ENCODE measurements at regions not wholly inside any gene's neighbourhood (a gene's known extent, or its start where the extent isn't known, plus 50 kb on each side); places are given as distances from the start of the nearest gene placed in this dataset.
"Not testable (repeated sequence)": the region's sequence is repeated elsewhere in the genome, so short reads cannot be mapped to it uniquely, and the experiment has no call there.

DNA sequence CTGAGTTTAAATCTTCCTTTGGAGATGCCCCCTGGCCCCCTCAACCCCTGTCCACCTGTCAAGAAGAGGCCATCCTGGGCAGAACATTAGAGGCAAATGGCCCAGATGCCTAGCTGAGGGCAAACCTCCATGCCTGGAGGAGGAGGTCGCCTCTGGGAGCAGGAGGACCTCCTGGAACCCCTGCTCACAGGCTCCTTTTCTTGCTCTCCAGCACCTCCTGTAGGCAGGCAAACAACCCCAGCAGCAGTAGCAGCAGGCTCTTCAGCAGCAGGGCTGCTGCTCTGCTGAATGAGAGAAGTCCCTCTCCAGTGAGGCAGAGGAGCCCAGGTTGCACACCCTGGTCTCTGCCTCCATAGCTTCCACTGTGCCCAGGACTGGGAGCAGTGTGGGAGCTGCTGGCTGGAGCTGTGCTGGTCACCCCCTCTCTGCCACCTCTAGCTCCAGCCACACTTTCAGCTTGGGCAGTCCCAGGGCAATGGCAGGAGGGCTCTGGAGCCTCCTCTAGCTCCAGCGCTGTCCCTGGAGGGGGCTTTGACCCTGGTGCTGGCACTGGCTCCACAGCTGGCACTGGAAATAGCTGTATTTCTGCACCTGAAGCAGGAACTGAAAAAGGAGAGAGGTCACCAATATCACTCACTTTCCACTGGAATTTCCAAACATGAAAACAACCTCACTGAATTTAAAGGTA lies 1494.5 kb upstream of the TPTE start:
- H3K36me3 ChIP-seq (ENCODE audit: control insufficient read depth, insufficient read depth, low read length); H3K9me3 ChIP-seq (ENCODE audit: control insufficient read depth, insufficient read depth, low read depth, low read length); H3K27me3 ChIP-seq (ENCODE audit: control insufficient read depth, insufficient read depth, low read length): not testable (repeated sequence)

GRCh38 chr21:9027417-9027800 lies 1494.0 kb upstream of the TPTE start:
- H3K27me3 ChIP-seq (ENCODE audit: control insufficient read depth, insufficient read depth, low read length); H3K9ac ChIP-seq (ENCODE audit: insufficient read depth, low read length); H3K79me2 ChIP-seq (ENCODE audit: control insufficient read depth, insufficient read depth, low read length); H3K4me1 ChIP-seq (ENCODE audit: control insufficient read depth, extremely low read depth, insufficient read depth, low read length); DNase-seq (ENCODE audit: low read depth in 2 of 2); H3K9me3 ChIP-seq (ENCODE audit: control insufficient read depth, insufficient read depth, low read depth, low read length); H3K4me2 ChIP-seq (ENCODE audit: extremely low read depth, insufficient read depth, low read length); H4K20me1 ChIP-seq (ENCODE audit: control insufficient read depth, extremely low read depth, insufficient read depth, low read length); H3K36me3 ChIP-seq (ENCODE audit: control insufficient read depth, insufficient read depth, low read length); H2AFZ ChIP-seq (ENCODE audit: low read length); H3K27ac ChIP-seq (ENCODE audit: insufficient read depth, low read length); H3K4me3 ChIP-seq (replicated peaks in 1 of 4; ENCODE audit: control extremely low read depth in 1 of 4, insufficient read depth in 1 of 4, low read depth in 3 of 4, low read length in 4 of 4): not testable (repeated sequence)

More for the DNA sequence above, 1494.5 kb upstream of the TPTE start:
- not testable (repeated sequence) for H3K4me3 ChIP-seq (replicated peaks in 1 of 4; ENCODE audit: control extremely low read depth in 1 of 4, insufficient read depth in 1 of 4, low read depth in 3 of 4, low read length in 4 of 4); H3K79me2 ChIP-seq (ENCODE audit: control insufficient read depth, insufficient read depth, low read length); H3K27ac ChIP-seq (ENCODE audit: insufficient read depth, low read length); H3K4me1 ChIP-seq (ENCODE audit: control insufficient read depth, extremely low read depth, insufficient read depth, low read length); H3K4me2 ChIP-seq (ENCODE audit: extremely low read depth, insufficient read depth, low read length); H2AFZ ChIP-seq (ENCODE audit: low read length); H3K9ac ChIP-seq (ENCODE audit: insufficient read depth, low read length); H4K20me1 ChIP-seq (ENCODE audit: control insufficient read depth, extremely low read depth, insufficient read depth, low read length); DNase-seq (ENCODE audit: low read depth in 2 of 2)

DNA sequence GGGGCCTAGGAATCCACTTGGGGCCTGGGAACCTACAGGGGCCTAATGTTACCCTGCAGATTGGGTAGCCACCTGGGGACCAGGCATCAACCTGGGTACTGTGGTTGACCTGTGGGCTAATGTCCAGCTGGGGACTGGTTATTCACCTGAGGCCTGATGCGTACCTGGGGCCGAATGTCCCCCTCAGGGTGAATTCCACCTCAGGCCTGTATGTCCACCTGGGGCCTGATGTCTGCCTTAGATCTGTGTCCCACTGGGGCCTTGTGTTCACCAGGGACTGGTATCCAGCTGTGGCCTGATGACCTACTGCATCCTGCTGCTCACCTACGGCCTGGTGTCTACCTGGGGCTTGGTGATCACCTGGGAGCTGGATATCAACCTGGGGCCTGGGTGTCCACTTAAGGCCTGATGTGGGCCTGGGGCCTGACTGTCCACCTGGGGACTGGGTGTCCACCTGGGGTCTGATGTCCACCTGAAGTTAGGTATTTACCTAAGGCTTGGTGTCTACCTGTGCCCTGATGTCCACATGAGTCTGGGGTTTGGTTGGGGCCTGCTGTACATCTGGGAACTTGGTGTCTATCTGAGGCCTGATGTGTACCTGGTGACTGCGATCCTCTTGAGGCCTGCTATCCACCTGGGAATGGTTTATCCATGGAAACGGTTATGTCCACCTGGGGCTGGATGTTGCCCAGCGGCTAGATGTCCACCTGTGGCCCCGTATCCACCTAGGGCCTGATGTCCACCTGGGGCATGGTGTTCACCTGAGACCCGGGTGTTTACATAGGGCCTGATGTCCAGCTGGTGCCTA lies 1492.6 kb upstream of the TPTE start:
- not testable (repeated sequence) for H2AFZ ChIP-seq (ENCODE audit: low read length); H3K36me3 ChIP-seq (ENCODE audit: control insufficient read depth, insufficient read depth, low read length); DNase-seq (ENCODE audit: low read depth in 2 of 2); H3K4me1 ChIP-seq (ENCODE audit: control insufficient read depth, extremely low read depth, insufficient read depth, low read length); H3K27me3 ChIP-seq (ENCODE audit: control insufficient read depth, insufficient read depth, low read length); H4K20me1 ChIP-seq (ENCODE audit: control insufficient read depth, extremely low read depth, insufficient read depth, low read length); H3K4me3 ChIP-seq (replicated peaks in 1 of 4; ENCODE audit: control extremely low read depth in 1 of 4, insufficient read depth in 1 of 4, low read depth in 3 of 4, low read length in 4 of 4); H3K27ac ChIP-seq (ENCODE audit: insufficient read depth, low read length); H3K4me2 ChIP-seq (ENCODE audit: extremely low read depth, insufficient read depth, low read length); H3K9me3 ChIP-seq (ENCODE audit: control insufficient read depth, insufficient read depth, low read depth, low read length); H3K9ac ChIP-seq (ENCODE audit: insufficient read depth, low read length); H3K79me2 ChIP-seq (ENCODE audit: control insufficient read depth, insufficient read depth, low read length)

GRCh38 chr21:9030141-9030665 lies 1491.2 kb upstream of the TPTE start:
- H3K4me1 ChIP-seq (ENCODE audit: control insufficient read depth, extremely low read depth, insufficient read depth, low read length); H3K4me2 ChIP-seq (ENCODE audit: extremely low read depth, insufficient read depth, low read length); H3K9ac ChIP-seq (ENCODE audit: insufficient read depth, low read length); DNase-seq (ENCODE audit: low read depth in 2 of 2); H3K79me2 ChIP-seq (ENCODE audit: control insufficient read depth, insufficient read depth, low read length); H2AFZ ChIP-seq (ENCODE audit: low read length); H3K27me3 ChIP-seq (ENCODE audit: control insufficient read depth, insufficient read depth, low read length); H3K27ac ChIP-seq (ENCODE audit: insufficient read depth, low read length); H3K36me3 ChIP-seq (ENCODE audit: control insufficient read depth, insufficient read depth, low read length); H3K9me3 ChIP-seq (ENCODE audit: control insufficient read depth, insufficient read depth, low read depth, low read length); H3K4me3 ChIP-seq (replicated peaks in 1 of 4; ENCODE audit: control extremely low read depth in 1 of 4, insufficient read depth in 1 of 4, low read depth in 3 of 4, low read length in 4 of 4); H4K20me1 ChIP-seq (ENCODE audit: control insufficient read depth, extremely low read depth, insufficient read depth, low read length): not testable (repeated sequence)

GRCh38 chr21:9031482-9032374 lies 1489.7 kb upstream of the TPTE start:
- H3K79me2 ChIP-seq (ENCODE audit: control insufficient read depth, insufficient read depth, low read length); H4K20me1 ChIP-seq (ENCODE audit: control insufficient read depth, extremely low read depth, insufficient read depth, low read length); H3K9ac ChIP-seq (ENCODE audit: insufficient read depth, low read length); H3K36me3 ChIP-seq (ENCODE audit: control insufficient read depth, insufficient read depth, low read length); H3K4me3 ChIP-seq (replicated peaks in 1 of 4; ENCODE audit: control extremely low read depth in 1 of 4, insufficient read depth in 1 of 4, low read depth in 3 of 4, low read length in 4 of 4); H3K9me3 ChIP-seq (ENCODE audit: control insufficient read depth, insufficient read depth, low read depth, low read length); DNase-seq (ENCODE audit: low read depth in 2 of 2); H2AFZ ChIP-seq (ENCODE audit: low read length); H3K27ac ChIP-seq (ENCODE audit: insufficient read depth, low read length); H3K27me3 ChIP-seq (ENCODE audit: control insufficient read depth, insufficient read depth, low read length); H3K4me1 ChIP-seq (ENCODE audit: control insufficient read depth, extremely low read depth, insufficient read depth, low read length); H3K4me2 ChIP-seq (ENCODE audit: extremely low read depth, insufficient read depth, low read length): not testable (repeated sequence)

DNA sequence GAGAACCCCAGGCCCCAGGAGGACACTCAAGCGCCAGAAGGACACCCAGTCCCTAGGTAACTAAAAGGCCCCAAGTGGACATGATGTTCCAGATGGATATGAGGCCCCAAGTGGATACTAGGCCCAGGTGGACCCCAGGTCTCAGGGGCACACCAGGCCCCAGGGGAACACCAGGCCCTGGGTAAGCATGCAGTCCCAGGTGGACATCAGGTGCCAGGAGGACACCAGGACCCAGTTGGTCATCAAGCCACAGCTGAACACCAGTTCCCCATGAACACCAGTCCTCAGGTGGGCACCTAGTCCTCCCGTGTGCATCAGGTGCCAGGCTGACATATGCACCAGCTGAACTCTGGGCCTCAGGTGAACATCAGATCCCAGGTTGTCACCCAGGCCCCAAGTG lies 1488.8 kb upstream of the TPTE start:
- H3K4me2 ChIP-seq (ENCODE audit: extremely low read depth, insufficient read depth, low read length); H3K79me2 ChIP-seq (ENCODE audit: control insufficient read depth, insufficient read depth, low read length); DNase-seq (ENCODE audit: low read depth in 2 of 2); H2AFZ ChIP-seq (ENCODE audit: low read length); H4K20me1 ChIP-seq (ENCODE audit: control insufficient read depth, extremely low read depth, insufficient read depth, low read length); H3K4me1 ChIP-seq (ENCODE audit: control insufficient read depth, extremely low read depth, insufficient read depth, low read length); H3K36me3 ChIP-seq (ENCODE audit: control insufficient read depth, insufficient read depth, low read length); H3K4me3 ChIP-seq (replicated peaks in 1 of 4; ENCODE audit: control extremely low read depth in 1 of 4, insufficient read depth in 1 of 4, low read depth in 3 of 4, low read length in 4 of 4); H3K9me3 ChIP-seq (ENCODE audit: control insufficient read depth, insufficient read depth, low read depth, low read length); H3K27me3 ChIP-seq (ENCODE audit: control insufficient read depth, insufficient read depth, low read length); H3K9ac ChIP-seq (ENCODE audit: insufficient read depth, low read length); H3K27ac ChIP-seq (ENCODE audit: insufficient read depth, low read length): not testable (repeated sequence)
